ENCODE measurements at regions not wholly inside any gene's neighbourhood (a gene's known extent, or its start where the extent isn't known, plus 50 kb on each side); places are given as distances from the start of the nearest gene placed in this dataset.

GRCh38 chr6:41441598-41442351 is 104.4 kb upstream of the FOXP4 start:
- TF ChIP-seq CTCF (IDR thresholded peaks at IDR 0.05; ENCODE audit: insufficient read depth, low read length, poor library complexity, severe bottlenecking) (no peak), EZH2phosphoT487 (conservative IDR thresholded peaks at IDR 0.05; ENCODE audit: low read length) (no peak)
